Stomach (tissue), 8 donors: ENCODE measurements at regions not wholly inside any gene's neighbourhood (a gene's known extent, or its start where the extent isn't known, plus 50 kb on each side); places are given as distances from the start of the nearest gene placed in this dataset.

ENCODE experiments used
- DNase-seq, 2 donors: peaks; one replicate each; pipeline versions ENCODE4 v3.0.0 to v3.0.0-alpha.2; 2013 to 2019
- H3K27ac ChIP-seq, 5 donors: fragments of 200-600 bp in 4 of 5; sonication (generic) in 4 of 5; one replicate each; pipeline ENCODE4 v1.5.1; 2013 to 2019; ENCODE audit warnings: mild to moderate bottlenecking in 1 of 5, moderate library complexity in 1 of 5
- H3K27me3 ChIP-seq, 3 donors: fragments of 200-600 bp; sonication (generic); one replicate each; pipeline ENCODE4 v1.5.1; 2017 to 2019; ENCODE audit warnings: mixed run types in 1 of 3
- H3K36me3 ChIP-seq, 4 donors: fragments of 200-600 bp; sonication (generic); 1 replicate in 3 of 4; 2 replicates in 1 of 4; pipeline ENCODE4 v1.5.1; 2016 to 2019
- H3K4me1 ChIP-seq, 4 donors: fragments of 200-600 bp; sonication (generic); one replicate each; pipeline ENCODE4 v1.5.1; 2016 to 2019
- H3K4me3 ChIP-seq, 4 donors: fragments of 200-600 bp; sonication (generic) in 3 of 4; one replicate each; pipeline ENCODE4 v1.5.1; 2016 to 2019; ENCODE audit warnings: mild to moderate bottlenecking in 1 of 4
- H3K9me3 ChIP-seq, 4 donors: fragments of 200-600 bp; sonication (generic); one replicate each; pipeline ENCODE4 v1.5.1; 2016 to 2019
- CTCF ChIP-seq, 7 experiments: fragments of 450-650 bp in 4 of 7; fragments of 200-600 bp in 3 of 7; sonication (generic) in 3 of 7; IDR thresholded peaks; one replicate each; pipeline ENCODE4 v1.5.1; 2016 to 2019; ENCODE audit warnings: antibody characterized with exemption in 7 of 7, control low read depth in 2 of 7, mild to moderate bottlenecking in 1 of 7
- EP300 ChIP-seq: sonication (generic); formaldehyde crosslinking; IDR thresholded peaks from one replicate; pipeline ENCODE4 v1.6.1; 2017; ENCODE audit warnings: antibody characterized with exemption
- POLR2A ChIP-seq, 4 donors: fragments of 450-650 bp; IDR thresholded peaks; one replicate each; pipeline ENCODE4 v1.6.1; 2016; ENCODE audit warnings: antibody characterized with exemption in 4 of 4, control low read depth in 2 of 4, mild to moderate bottlenecking in 1 of 4, moderate library complexity in 1 of 4
- POLR2AphosphoS5 ChIP-seq, 3 donors: sonication (generic); formaldehyde crosslinking; IDR thresholded peaks; one replicate each; pipeline ENCODE4 v1.6.1; 2016; ENCODE audit warnings: antibody characterized with exemption in 3 of 3
- WGBS, 5 donors: extraction: QIAGEN DNeasy Blood & Tissue Kit in 3 of 5; methylation state at CpG; one replicate each; pipeline versions ENCODE4 v1.1.5 to v1.1.7; 2013 to 2018; 5-methylcytosine and 5-hydroxymethylcytosine counted together
- intact Hi-C: fragments of 100-400 bp; cut with DNase I; formaldehyde crosslinking; loops from one replicate; pipeline ENCODE4 v1.15.1; 2023; ENCODE audit warnings: low total_unique reads
- donor health status: healthy with polysubstance abuse.
- donor health status: Bipolar disorder and iron deficiency.
- donor health status: healthy.

- Histone ChIP-seq H3K27me3 (no peaks in the 10 kb centered on the region), H3K4me3 (no peak overlapping the region), H3K9me3 (no peaks in the 10 kb centered on the region), H3K27ac (no peak overlapping the region), H3K4me1 (peaks cover under 1 to 28% (median 12%) of the 10 kb centered on the region in 4 donors), H3K36me3 (no peaks in the 10 kb centered on the region)
- WGBS, 5 donors, result 55 to 71% (median 58%) methylated on average over 5 of the region's 5 CpGs
- DNase-seq, result no peak
- intact Hi-C loops, result no loop called here
- TF ChIP-seq POLR2AphosphoS5 (IDR thresholded peaks at IDR 0.05) (no peak), EP300 (no peak), POLR2A (IDR thresholded peaks at IDR 0.05) (no peak), CTCF (IDR thresholded peaks at IDR 0.05) (no peak)
Measured at GRCh38 chr3:188058569-188059184, 95.3 kb upstream of the LPP start.

- H3K27ac ChIP-seq, result no peak overlapping the region
- H3K9me3 ChIP-seq, result no peaks in the 10 kb centered on the region
- H3K27me3 ChIP-seq, result no peaks in the 10 kb centered on the region
- peaks cover 1 to 22% (median 13%) of the 10 kb centered on the region in 4 donors for H3K4me1 ChIP-seq
- WGBS, 5 donors, result 75 to 95% (median 93%) methylated on average over 3 of the region's 3 CpGs
- TF ChIP-seq CTCF (IDR thresholded peaks at IDR 0.05) (no peak), POLR2A (IDR thresholded peaks at IDR 0.05) (no peak), EP300 (no peak), POLR2AphosphoS5 (IDR thresholded peaks at IDR 0.05) (no peak)
- DNase-seq, result no peak
- H3K4me3 ChIP-seq, result no peak overlapping the region
- no peaks in the 10 kb centered on the region for H3K36me3 ChIP-seq
- intact Hi-C loops, result no loop called here
Measured at GRCh38 chr3:188059351-188059750, 94.6 kb upstream of the LPP start.

GRCh38 chr3:188060264-188060835 is 93.6 kb upstream of the LPP start:
- 92 to 100% (median 94%) methylated on average over 2 of the region's 2 CpGs for WGBS, 5 donors

More at GRCh38 chr3:188060264-188060835, 93.6 kb upstream of the LPP start:
- Histone ChIP-seq H3K27ac (no peak overlapping the region), H3K4me3 (no peak overlapping the region), H3K36me3 (no peaks in the 10 kb centered on the region), H3K4me1 (peaks cover 6 to 30% (median 17%) of the 10 kb centered on the region in 4 donors), H3K9me3 (no peaks in the 10 kb centered on the region), H3K27me3 (no peaks in the 10 kb centered on the region)
- intact Hi-C loops, result no loop called here
- DNase-seq, result no peak
- no peak for TF ChIP-seq EP300
- TF ChIP-seq CTCF (IDR thresholded peaks at IDR 0.05), result no peak
- no peak for TF ChIP-seq POLR2A (IDR thresholded peaks at IDR 0.05)
- TF ChIP-seq POLR2AphosphoS5 (IDR thresholded peaks at IDR 0.05), result no peak
